GM21737 (cell line): ENCODE measurements at regions not wholly inside any gene's neighbourhood (a gene's known extent, or its start where the extent isn't known, plus 50 kb on each side); places are given as distances from the start of the nearest gene placed in this dataset.
"Not testable (repeated sequence)": the region's sequence is repeated elsewhere in the genome, so short reads cannot be mapped to it uniquely, and the experiment has no call there.

Source experiments
- ATAC-seq: cut with Tn5 transposase; IDR thresholded peaks from one replicate; pipeline ENCODE4 v1.9.1; 2021; ENCODE audit warnings: mild to moderate bottlenecking, moderate library complexity; ENCODE audit not compliant: unreplicated experiment

DNA sequence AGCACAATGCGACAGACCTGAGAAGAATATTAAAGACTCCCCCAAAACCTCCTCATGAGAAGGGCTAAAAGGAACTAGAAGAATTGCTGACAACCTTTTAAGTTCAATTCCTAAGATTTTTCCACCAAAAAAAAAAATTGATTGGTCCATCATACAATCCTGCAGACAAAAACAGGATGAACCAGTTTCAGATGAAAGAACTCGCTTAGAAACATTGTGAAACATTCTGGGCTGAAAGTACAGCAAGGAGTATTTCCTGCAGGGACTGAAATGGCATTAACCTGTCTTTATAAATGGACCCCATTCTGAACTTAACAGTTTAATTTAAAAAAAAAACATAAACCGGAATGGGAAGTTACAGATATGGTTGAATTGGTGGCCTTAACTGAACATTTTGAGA is 96.0 kb upstream of the FAM174B start:
- no peak for ATAC-seq

DNA sequence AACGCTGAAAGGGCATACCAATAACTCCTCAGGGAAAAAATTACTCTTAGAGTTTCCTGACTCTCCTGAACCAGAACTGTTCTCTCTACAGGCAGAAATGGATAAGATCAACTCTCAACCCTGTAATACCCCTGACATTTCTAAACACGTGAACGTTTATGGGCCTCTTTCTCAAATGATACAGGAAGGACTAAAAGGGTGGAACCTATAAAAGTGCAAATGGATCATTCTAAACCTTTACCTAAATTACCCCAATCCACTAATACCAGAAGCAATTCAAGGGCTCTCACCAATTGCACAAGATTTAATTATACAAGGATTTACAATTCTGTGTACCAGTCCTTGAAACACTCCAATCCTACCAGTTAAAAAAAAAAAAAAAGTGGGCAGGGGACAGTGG is 98.0 kb upstream of the FAM174B start:
- no peak for ATAC-seq

DNA sequence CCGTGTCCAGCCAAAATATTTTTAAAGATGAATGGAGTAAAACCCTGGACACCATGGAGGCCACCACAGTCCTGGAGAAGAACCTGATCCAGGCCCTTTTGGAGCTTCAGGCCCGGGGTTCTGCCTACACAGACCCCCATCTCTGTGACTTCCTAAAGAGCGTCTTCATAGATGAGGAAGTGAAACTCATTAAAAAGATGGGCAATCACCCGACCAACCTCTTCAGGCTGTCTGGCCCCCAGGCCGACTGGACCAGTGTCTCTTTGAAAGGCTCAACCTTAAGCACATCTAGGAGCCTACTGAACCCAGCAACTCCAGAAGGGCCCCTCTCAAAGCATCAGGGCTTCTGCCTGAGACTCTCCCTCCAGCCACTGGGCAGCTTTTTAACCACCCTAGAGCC is 107.9 kb upstream of the FAM174B start:
- ATAC-seq = no peak

DNA sequence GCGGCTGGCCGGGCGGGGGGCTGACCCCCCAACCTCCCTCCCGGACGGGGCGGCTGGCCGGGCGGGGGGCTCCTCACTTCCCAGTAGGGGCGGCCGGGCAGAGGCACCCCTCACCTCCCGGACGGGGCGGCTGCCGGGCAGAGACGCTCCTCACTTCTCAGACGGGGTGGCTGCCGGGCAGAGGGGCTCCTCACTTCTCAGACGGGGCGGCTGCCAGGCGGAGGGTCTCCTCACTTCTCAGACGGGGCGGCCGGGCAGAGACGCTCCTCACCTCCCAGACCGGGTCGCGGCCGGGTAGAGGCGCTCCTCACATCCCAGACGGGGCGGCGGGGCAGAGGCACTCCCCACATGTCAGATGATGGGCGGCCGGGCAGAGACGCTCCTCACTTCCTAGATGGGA is 112.6 kb upstream of the FAM174B start:
- not testable (repeated sequence) for ATAC-seq

DNA sequence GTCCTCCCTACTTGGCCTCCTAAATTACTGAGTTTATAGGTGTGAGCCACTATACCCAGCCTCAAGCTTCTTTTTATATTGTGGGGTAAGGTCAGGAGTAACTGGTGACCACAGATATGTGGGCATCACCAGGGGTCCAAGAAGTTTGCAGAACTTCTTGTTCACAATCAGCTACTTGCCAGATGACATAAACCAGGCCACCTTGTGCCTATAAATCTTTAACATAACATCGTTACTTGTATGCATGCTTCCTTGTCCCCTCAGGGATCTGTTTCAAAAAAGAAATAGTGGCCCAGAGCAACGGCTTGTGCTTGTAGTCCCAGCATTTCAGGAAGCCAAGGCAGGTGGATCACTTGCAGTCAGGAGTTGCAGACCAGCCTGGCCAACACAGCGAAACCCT is 115.1 kb upstream of the FAM174B start:
- no peak for ATAC-seq

DNA sequence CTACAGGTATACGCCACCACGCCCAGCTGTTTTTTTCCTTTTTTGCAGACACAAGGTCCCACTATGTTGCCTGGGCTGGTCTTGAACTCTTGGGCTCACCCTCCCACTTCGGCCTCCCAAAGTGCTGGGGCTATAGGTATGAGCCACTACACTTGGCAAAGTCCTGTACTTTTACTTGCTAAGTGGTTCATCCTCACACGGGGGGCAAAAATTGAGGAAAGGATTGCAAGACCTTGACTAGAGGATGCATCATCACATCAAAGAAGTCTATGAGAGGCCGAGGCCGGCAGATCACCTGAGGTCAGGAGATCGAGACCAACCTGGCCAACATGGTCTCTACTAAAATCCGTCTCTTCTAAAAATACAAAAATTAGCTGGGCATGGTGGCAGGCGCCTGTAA is 116.5 kb upstream of the FAM174B start:
- ATAC-seq = no peak

DNA sequence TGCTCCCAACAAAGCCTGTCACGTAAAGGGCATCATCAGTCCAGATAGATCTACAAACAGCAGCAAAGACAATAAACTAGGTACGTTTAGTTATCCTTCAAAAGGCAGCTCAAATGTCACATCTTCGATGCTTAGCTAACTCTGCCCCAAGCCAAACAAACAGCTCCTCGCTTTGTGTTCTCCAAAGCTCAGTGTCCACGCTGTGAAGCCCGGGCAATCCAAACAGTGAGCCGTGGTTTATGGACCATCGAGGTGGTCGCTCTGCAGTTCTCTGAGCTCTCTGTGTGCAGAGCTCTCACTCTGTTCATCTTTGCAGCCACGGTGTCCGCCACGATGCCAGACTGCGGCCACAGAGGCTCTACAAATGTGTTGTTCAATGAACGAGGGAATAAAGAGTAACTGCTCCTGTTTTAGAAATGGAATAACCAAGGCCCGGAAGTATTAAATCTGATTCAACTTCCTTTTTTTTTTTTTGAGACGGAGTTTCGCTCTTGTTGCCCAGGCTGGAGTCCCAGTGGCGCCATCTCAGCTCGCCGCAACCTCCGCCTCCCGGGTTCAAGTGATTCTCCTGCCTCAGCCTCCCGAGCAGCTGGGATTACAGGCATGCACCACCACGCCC is 117.2 kb upstream of the FAM174B start:
- no peak for ATAC-seq

DNA sequence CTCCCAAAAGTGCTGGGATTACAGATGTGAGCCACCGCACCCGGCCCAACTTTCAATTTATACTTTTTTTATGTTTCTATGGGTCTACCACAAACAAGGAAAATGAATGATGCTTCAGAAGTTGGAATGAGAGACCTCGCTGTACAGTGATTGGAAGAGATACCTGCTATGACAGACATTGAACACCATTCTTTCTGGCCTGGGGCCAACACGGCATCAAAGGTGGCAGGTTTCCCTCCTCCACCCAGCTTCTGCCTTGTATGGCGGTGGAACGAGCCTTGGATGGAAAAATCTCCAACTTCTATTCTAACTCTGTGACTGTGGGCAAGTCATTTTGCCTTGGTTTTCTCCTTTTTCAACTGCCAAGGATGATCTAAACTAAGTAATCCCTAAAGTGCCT is 117.8 kb upstream of the FAM174B start:
- no peak for ATAC-seq

DNA sequence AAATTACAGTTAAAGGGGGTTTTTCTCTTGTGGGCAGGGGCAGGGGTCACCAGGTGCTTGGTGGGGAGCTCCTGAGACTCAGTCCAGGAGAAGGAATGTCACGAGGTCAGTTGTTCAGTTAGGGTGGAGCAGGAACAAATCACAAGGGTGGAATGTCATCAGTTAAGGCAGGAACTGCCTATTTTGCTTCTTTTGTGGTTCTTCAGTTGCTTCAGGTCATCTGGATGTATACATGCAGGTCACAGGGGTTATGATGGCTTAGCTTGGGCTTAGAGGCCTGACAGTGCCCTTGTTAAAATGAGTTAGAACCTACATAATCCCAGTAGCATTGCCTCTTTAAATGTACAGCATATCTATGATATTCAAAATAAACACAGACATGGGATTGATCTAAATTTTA is 120.2 kb upstream of the CHD2 start:
- ATAC-seq = no peak

DNA sequence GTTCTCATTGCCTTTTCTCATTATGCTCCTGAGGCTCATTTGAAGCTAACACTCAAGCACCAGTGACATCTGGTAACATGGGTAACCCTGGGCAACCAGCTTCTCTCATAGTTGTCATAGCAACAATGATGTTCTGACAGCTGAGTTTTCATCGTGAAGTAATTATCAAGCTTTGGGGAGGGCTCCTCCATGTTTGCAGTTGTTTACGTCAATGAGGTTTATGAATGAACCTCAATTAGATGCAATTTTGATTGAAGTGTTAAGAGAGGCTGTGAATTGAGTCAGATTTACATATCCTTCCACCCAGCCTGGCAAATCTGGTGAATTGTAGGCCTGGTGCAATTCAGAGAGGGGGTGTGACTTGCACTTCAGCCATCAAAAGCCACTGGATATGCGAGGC is 119.3 kb upstream of the CHD2 start:
- no peak for ATAC-seq

DNA sequence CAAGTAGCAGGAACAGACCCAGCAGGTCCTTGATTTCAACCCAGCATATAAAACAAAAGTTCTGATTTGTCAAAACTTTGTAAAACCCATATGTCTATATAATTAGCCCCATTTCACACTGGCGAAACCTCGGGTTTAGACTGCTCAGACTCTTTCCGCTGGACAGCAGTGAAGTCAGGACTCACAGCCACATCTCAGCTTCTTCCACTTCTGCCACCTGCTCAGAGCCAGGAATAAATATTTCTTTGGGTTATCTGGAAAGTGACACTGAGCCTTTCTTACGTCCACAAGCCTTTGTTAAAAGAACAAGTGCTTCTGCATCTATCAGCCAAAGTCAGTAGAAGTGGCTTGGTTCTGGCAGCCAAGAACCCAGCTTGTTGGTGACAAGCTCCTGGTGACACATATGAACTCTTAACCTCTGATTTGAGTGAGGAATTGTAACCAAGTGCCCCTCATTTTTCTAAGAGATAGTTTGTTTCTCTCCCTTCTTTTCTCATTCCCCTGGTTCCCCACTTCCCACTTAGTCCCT is 118.1 kb upstream of the CHD2 start:
- no peak for ATAC-seq

DNA sequence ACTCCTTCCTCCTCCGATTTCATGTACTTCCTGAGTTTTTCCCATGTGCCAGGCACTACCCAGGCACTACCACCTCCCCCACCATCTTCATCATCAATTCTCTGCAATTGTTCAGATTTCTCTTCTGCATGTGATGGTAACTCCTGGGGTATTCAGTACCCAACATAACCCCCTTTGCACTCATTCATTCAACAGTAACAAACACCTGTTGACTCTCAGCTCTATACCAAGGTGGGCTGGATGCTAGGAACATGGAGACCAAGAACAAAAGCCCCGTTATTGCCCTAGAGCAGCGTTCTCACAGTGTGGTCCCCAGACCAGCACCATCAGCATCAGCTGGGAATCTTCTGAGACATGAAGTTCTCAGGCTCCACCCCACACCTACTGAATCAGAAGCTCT is 113.0 kb upstream of the CHD2 start:
- ATAC-seq = no peak

DNA sequence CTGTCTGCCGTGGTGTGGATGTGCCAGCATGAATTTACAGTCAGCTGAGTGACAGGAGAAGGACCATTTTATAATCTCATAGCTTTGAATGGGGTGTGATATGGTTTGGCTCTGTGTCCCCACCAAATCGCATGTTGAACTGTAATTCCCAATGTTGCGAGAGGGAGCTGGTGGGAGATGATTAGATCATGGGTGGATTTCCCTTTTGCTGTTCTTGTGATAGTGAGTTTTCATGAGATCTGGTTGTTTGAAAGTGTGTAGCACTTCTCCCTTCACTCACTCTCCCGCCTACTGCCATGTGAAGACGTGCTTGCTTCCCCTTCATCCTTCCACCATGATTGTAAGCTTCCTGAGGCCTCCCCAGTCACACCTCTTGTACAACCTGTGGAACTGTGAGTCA is 111.9 kb upstream of the CHD2 start:
- ATAC-seq = no peak

DNA sequence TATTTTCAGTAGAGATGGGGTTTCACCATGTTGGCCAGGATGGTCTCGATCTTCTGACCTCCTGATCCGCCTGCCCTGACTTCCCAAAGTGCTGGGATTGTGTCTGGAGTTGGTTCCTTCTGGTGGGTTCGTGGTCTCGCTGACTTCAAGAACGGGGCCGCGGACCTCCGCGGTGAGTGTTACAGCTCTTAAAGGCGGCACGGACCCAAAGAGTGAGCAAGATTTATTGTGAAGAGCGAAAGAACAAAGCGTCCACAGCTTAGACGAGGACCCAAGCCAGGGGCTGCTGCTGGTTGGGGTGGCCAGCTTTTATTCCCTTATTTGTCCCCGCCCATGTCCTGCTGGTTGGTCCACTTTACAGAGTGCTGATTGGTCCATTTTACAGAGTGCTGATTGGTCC is 111.3 kb upstream of the CHD2 start:
- ATAC-seq = not testable (repeated sequence)

DNA sequence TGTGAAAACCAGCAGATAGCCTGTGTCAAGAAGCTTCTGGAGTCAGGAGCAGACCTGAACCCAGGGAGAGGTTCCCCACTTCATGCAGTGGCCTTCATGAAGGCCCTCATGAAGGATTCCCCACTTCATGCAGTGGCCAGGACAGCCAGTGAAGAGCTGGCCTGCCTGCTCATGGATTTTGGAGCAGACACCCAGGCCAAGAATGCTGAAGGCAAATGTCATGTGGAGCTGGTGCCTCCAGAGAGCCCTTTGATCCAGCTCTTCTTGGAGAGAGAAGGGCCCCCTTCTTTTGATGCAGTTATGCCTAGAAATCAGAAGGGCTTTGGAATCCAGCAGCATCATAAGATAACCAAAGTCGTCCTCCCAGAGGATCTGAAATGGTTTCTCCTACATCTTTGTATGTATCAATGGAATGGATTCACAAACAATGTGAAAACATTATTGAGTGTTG is 103.9 kb upstream of the CHD2 start:
- no peak for ATAC-seq

DNA sequence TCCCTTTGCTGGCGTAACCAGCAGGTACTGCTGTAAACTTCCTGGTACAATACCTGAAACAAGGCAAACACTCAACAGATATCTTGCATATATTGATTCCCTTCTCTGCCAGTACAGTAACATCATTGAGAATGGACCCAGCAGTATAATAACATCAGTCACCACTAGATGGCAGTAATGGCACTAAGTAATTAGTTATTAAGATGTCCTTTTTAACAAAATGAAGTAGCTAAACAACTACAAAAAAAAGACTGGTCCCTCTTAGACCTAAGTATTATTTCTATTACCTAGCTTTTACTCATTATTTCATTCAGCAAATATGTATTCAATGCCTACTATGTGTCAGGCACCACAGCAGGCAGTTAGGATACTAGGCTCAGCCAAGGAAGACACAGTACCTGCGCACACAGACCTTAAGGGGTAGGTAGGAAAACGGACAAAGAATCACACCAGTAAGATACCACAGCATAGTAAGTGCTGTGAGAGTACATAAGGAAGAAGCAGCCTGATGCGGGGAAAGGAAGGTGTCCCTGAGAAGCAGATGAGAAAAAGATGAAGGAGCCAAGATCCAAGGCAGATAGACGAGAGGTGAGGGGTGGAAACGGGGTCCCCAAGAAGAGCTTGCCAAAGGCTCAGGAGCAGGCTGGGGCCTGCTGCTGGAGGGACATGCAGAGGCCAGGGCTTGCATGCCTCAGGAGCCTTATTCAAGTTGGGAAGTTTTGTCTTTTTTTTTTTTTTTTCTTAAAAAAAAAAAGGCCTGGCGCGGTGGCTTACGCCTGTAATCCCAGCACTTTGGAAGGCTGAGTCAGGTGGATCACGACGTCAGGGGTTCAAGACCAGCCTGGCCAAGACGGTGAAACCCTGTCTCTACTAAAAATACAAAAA is 102.7 kb upstream of the CHD2 start:
- peak; percentile 67 for ATAC-seq

DNA sequence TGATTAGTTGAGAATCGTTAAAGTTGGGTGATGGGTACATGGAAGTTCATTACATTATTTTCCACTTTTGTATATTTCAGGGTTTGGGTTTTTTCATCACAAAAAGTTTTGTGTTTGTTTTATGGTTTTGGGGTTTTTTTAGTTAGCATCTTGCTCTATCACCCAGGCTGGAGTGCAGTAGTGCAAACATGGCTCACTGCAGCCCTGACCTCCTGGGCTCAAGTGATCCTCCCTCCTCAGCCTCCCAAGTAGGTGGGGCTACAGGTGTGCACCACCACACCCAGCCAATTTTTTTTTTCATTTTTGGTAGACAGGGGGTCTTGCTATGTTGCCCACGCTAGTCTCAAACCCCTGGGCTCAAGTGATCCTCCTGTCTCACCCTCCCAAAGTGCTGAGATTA is 100.1 kb upstream of the CHD2 start:
- no peak for ATAC-seq

DNA sequence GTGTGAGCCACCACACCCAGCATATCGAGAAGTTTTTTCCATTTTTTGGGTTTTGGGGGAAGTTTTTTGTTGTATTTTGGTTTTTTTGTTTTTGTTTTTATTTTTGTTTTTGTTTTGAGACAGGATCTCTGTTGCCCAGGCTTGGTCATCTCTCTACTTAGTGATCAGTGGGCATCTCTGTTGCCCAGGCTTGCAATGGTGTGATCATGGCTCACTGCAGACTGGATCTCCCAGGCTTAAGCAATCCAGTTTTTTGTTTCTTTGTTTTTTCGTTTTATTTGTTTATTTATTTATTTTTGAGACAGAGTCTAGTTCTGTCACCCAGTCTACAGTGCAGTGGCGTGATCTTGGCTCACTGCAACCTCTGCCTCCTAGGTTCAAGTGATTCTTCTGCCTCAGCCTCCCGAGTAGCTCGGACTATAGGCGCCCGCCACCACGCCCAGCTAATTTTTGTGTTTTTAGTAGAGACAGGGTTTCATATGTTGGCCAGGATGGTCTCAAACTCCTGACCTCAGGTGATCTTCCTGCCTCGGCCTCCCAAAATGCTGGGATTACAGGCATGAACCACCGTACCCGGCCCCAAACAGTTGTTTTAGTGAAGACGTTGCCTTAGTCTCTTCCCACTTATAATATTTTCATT is 99.6 kb upstream of the CHD2 start:
- ATAC-seq = not testable (repeated sequence)

DNA sequence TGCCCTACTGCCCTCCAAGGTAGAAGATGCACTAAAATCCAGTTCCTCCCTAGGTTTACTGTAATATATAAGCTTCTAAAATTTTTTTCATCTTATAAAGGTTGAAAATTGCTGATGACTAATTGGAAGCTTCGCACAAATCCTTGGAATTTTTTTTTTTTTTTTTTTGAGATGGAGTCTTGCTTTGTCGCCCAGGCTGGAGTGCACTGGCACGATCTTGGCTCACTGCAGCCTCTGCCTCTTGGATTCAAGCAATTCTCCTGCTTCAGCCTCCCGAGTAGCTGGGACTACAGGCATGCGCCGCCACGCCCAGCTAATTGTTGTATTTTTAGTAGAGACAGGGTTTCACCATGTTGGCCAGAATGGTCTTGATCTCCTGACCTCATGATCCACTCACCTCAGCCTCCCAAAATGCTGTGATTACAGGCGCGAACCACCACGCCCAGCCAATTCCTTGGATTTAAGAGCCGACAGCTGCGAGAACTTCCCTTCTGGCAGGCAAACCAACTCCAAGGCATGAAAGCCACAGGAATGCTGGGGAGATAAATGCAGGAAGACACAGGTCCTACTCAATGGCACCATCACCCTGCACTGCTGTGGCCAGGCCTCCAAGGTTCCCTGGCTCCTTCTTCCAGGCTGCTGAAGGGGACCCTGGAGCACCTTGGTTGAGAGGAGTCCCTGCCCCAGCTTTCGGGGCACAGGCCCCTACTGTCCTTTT is 98.9 kb upstream of the CHD2 start:
- ATAC-seq = not testable (repeated sequence)

DNA sequence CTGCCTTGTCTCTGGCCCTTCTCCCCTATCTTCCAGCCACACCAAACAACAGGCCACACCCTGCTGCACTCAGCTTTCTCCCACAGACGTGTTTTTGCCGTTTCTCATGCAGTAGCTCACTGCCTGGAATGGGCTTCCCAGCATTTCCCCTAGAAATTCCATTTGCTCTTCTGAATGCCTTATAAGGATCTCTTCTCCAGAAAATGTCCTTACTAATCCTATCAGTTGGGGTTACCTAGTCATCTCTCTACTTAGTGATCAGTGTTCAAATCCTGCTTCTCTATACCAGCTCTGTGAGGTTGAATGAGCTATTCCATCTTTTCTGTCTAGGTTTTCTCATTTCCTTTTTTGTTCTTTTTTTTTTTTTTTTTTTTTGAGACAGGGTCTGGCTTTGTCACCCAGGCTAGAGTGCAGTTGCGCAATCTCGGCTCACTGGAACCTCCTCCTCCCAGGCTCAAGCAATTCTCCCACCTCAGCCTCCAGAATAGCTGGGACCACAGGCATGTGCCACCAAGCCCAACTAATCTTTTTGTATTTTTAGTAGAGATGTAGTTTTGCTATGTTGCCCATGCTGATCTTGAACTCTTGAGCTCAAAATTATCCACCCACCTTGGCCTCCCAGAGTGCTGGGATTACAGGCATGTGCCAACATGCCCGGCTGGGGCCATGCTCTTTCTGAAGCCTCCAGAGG is 98.2 kb upstream of the CHD2 start:
- ATAC-seq = no peak

DNA sequence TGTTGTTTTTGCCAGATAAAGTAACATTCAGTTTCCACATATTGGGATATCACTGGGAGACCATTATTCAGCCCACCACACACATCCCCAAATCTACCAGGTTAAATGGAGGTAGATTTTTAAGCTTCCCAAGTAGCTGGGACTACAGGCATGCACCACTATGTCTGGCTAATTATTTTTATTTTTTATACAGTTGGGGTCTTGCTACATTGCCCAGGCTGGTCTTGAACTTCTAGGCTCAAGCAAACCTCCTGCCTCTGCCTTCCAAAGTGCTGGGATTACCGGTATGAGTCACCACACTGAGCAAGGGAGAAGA is 96.6 kb upstream of the CHD2 start:
- no peak for ATAC-seq
